Naive thymus-derived CD8-positive, alpha-beta T cell (primary cell): ENCODE measurements at regions not wholly inside any gene's neighbourhood (a gene's known extent, or its start where the extent isn't known, plus 50 kb on each side); places are given as distances from the start of the nearest gene placed in this dataset.

Source experiments
- ATAC-seq, 2 donors: fragments of 150-1000 bp; cut with Tn5 transposase in 1 of 2; sonication (Bioruptor Pico), chemical (Tn5 transposase) in 1 of 2; 1 replicate in 1 of 2; 2 replicates in 1 of 2; pipeline ENCODE4 v1.10.0; 2021; ENCODE audit warnings: mild to moderate bottlenecking in 2 of 2, moderate library complexity in 2 of 2
- POLR2A ChIA-PET: fragments of 350-600 bp; sonication (Branson Sonifier 250); formaldehyde crosslinking; loops from one replicate; lab custom pipeline; 2021; ENCODE audit warnings: antibody characterized with exemption; lab: Charles Lee
- DNase-seq, 10 donors: peaks; one replicate each; pipeline versions ENCODE4 v3.0.0 to v3.0.0-alpha.2; 2020 to 2022
- H3K27ac Mint-ChIP-seq, 10 donors: one replicate each; pipeline ENCODE4 v1.8.0; 2020 to 2022; ENCODE audit warnings: mild to moderate bottlenecking in 10 of 10, mixed read lengths in 10 of 10, moderate library complexity in 4 of 10, inconsistent platforms in 1 of 10
- H3K27me3 Mint-ChIP-seq, 5 donors: one replicate each; pipeline ENCODE4 v1.8.0; 2021 to 2022; ENCODE audit warnings: mixed read lengths in 5 of 5
- H3K36me3 Mint-ChIP-seq, 3 donors: one replicate each; pipeline ENCODE4 v1.8.0; 2020 to 2022; ENCODE audit warnings: mixed read lengths in 3 of 3, mild to moderate bottlenecking in 2 of 3, inconsistent platforms in 1 of 3
- H3K4me1 Mint-ChIP-seq, 4 donors: one replicate each; pipeline ENCODE4 v1.8.0; 2021 to 2022; ENCODE audit warnings: mixed read lengths in 4 of 4
- H3K4me3 Mint-ChIP-seq, 10 donors: one replicate each; pipeline ENCODE4 v1.8.0; 2020 to 2022; ENCODE audit warnings: mild to moderate bottlenecking in 10 of 10, mixed read lengths in 10 of 10, moderate library complexity in 6 of 10, inconsistent platforms in 1 of 10
- H3K9me3 Mint-ChIP-seq, 9 donors: one replicate each; pipeline ENCODE4 v1.8.0; 2020 to 2022; ENCODE audit warnings: mixed read lengths in 9 of 9, mild to moderate bottlenecking in 3 of 9, inconsistent platforms in 1 of 9, moderate library complexity in 1 of 9

- Mint-ChIP-seq H3K4me3 (no peak overlapping the region), H3K27ac (no peak overlapping the region), H3K36me3 (peaks cover 0 to 5% (median 0%) of the 10 kb centered on the region in 3 donors), H3K27me3 (peaks cover 0 to 3% (median 0%) of the 10 kb centered on the region in 5 donors), H3K4me1 (no peaks in the 10 kb centered on the region), H3K9me3 (peaks cover 0 to 2% (median 0%) of the 10 kb centered on the region in 9 donors)
- POLR2A ChIA-PET, result no interaction called here
- no peak for DNase-seq
- ATAC-seq, result no peak
Observed at GRCh38 chr2:40507432-40507831, 55.5 kb upstream of the SLC8A1 start.

- Mint-ChIP-seq H3K36me3 (peaks cover 0 to 5% (median 0%) of the 10 kb centered on the region in 3 donors), H3K4me1 (no peaks in the 10 kb centered on the region), H3K27ac (no peak overlapping the region), H3K4me3 (no peak overlapping the region), H3K9me3 (peaks cover 0 to 2% (median 0%) of the 10 kb centered on the region in 9 donors), H3K27me3 (no peaks in the 10 kb centered on the region)
- DNase-seq, result no peak
- ATAC-seq, result no peak
- POLR2A ChIA-PET, result no interaction called here
Observed at GRCh38 chr2:40510304-40510703, 58.4 kb upstream of the SLC8A1 start.

- H3K9me3 Mint-ChIP-seq, result peaks cover 0 to 2% (median 0%) of the 10 kb centered on the region in 9 donors
- H3K27me3 Mint-ChIP-seq, result no peaks in the 10 kb centered on the region
- ATAC-seq (no peak), DNase-seq (no peak)
- H3K36me3 Mint-ChIP-seq, result peaks cover 0 to 5% (median 0%) of the 10 kb centered on the region in 3 donors
- H3K4me3 Mint-ChIP-seq, result no peak overlapping the region
- POLR2A ChIA-PET, result no interaction called here
- H3K27ac Mint-ChIP-seq, result no peak overlapping the region
- H3K4me1 Mint-ChIP-seq, result no peaks in the 10 kb centered on the region
Observed at GRCh38 chr2:40511661-40512213, 59.8 kb upstream of the SLC8A1 start.

- H3K4me3 Mint-ChIP-seq, result no peak overlapping the region
- peaks cover 0 to 5% (median 0%) of the 10 kb centered on the region in 3 donors for H3K36me3 Mint-ChIP-seq
- DNase-seq (no peak), ATAC-seq (no peak)
- H3K4me1 Mint-ChIP-seq, result no peaks in the 10 kb centered on the region
- POLR2A ChIA-PET, result no interaction called here
- H3K27ac Mint-ChIP-seq, result no peak overlapping the region
- no peaks in the 10 kb centered on the region for H3K27me3 Mint-ChIP-seq
- peaks cover 0 to 3% (median 0%) of the 10 kb centered on the region in 9 donors for H3K9me3 Mint-ChIP-seq
Observed at GRCh38 chr2:40512256-40512655, 60.4 kb upstream of the SLC8A1 start.

GRCh38 chr2:40513201-40513600 lies 61.3 kb upstream of the SLC8A1 start:
- no peak for DNase-seq
- H3K36me3 Mint-ChIP-seq, result peaks cover 0 to 5% (median 0%) of the 10 kb centered on the region in 3 donors
- no peak overlapping the region for H3K4me3 Mint-ChIP-seq
- POLR2A ChIA-PET, result no interaction called here
- H3K27ac Mint-ChIP-seq, result no peak overlapping the region
- peaks cover 0 to 5% (median 0%) of the 10 kb centered on the region in 9 donors for H3K9me3 Mint-ChIP-seq
- no peaks in the 10 kb centered on the region for H3K4me1 Mint-ChIP-seq
- no peaks in the 10 kb centered on the region for H3K27me3 Mint-ChIP-seq
- ATAC-seq, result no peak

- H3K27ac Mint-ChIP-seq, result no peak overlapping the region
- no peak overlapping the region for H3K4me3 Mint-ChIP-seq
- ATAC-seq (no peak), DNase-seq (no peak)
- H3K4me1 Mint-ChIP-seq, result no peaks in the 10 kb centered on the region
- H3K9me3 Mint-ChIP-seq, result peaks cover 0 to 3% (median 0%) of the 10 kb centered on the region in 9 donors
- peaks cover 0 to 3% (median 0%) of the 10 kb centered on the region in 3 donors for H3K36me3 Mint-ChIP-seq
- no peaks in the 10 kb centered on the region for H3K27me3 Mint-ChIP-seq
- POLR2A ChIA-PET, result no interaction called here
Observed at GRCh38 chr2:40516604-40517003, 64.7 kb upstream of the SLC8A1 start.

GRCh38 chr2:40528564-40528963 lies 76.7 kb upstream of the SLC8A1 start:
- POLR2A ChIA-PET, result no interaction called here
- H3K4me3 Mint-ChIP-seq, result no peak overlapping the region
- no peaks in the 10 kb centered on the region for H3K4me1 Mint-ChIP-seq
- peaks cover 0 to 5% (median 0%) of the 10 kb centered on the region in 3 donors for H3K36me3 Mint-ChIP-seq
- no peaks in the 10 kb centered on the region for H3K27me3 Mint-ChIP-seq
- no peak for ATAC-seq
- no peak for DNase-seq
- H3K9me3 Mint-ChIP-seq, result peaks cover 0 to 16% (median 4%) of the 10 kb centered on the region in 9 donors
- no peak overlapping the region for H3K27ac Mint-ChIP-seq

- Mint-ChIP-seq H3K36me3 (peaks cover 0 to 5% (median 0%) of the 10 kb centered on the region in 3 donors), H3K27ac (no peak overlapping the region), H3K4me3 (no peak overlapping the region), H3K4me1 (peaks cover 0 to 4% (median 0%) of the 10 kb centered on the region in 4 donors), H3K9me3 (peaks cover 0 to 10% (median 4%) of the 10 kb centered on the region in 9 donors), H3K27me3 (no peaks in the 10 kb centered on the region)
- DNase-seq, result no peak
- no peak for ATAC-seq
- POLR2A ChIA-PET, result no interaction called here
Observed at GRCh38 chr2:40531359-40531758, 79.5 kb upstream of the SLC8A1 start.

- Mint-ChIP-seq H3K9me3 (peaks cover 0 to 5% (median 0%) of the 10 kb centered on the region in 9 donors), H3K4me3 (no peak overlapping the region), H3K27me3 (no peaks in the 10 kb centered on the region), H3K27ac (no peak overlapping the region), H3K36me3 (no peaks in the 10 kb centered on the region), H3K4me1 (peaks cover 0 to 4% (median 0%) of the 10 kb centered on the region in 4 donors)
- DNase-seq (no peak), ATAC-seq (no peak)
- POLR2A ChIA-PET, result no interaction called here
Observed at GRCh38 chr2:40534528-40534927, 82.6 kb upstream of the SLC8A1 start.

- Mint-ChIP-seq H3K27ac (no peak overlapping the region), H3K4me3 (no peak overlapping the region), H3K9me3 (peaks cover 0 to 2% (median 0%) of the 10 kb centered on the region in 9 donors), H3K4me1 (peaks cover 0 to 4% (median 0%) of the 10 kb centered on the region in 4 donors), H3K27me3 (no peaks in the 10 kb centered on the region), H3K36me3 (no peaks in the 10 kb centered on the region)
- DNase-seq (no peak), ATAC-seq (no peak)
- POLR2A ChIA-PET, result no interaction called here
Observed at GRCh38 chr2:40535972-40536371, 84.1 kb upstream of the SLC8A1 start.

GRCh38 chr2:40540026-40540425 lies 88.1 kb upstream of the SLC8A1 start:
- Mint-ChIP-seq H3K27me3 (no peaks in the 10 kb centered on the region), H3K36me3 (no peaks in the 10 kb centered on the region), H3K9me3 (peaks cover 0 to 2% (median 0%) of the 10 kb centered on the region in 9 donors), H3K27ac (no peak overlapping the region), H3K4me1 (no peaks in the 10 kb centered on the region), H3K4me3 (no peak overlapping the region)
- POLR2A ChIA-PET, result no interaction called here
- DNase-seq, result no peak
- ATAC-seq, result no peak

- POLR2A ChIA-PET, result no interaction called here
- ATAC-seq, result no peak
- DNase-seq, result no peak
- peaks cover 0 to 4% (median 0%) of the 10 kb centered on the region in 9 donors for H3K9me3 Mint-ChIP-seq
- no peak overlapping the region for H3K4me3 Mint-ChIP-seq
- no peaks in the 10 kb centered on the region for H3K4me1 Mint-ChIP-seq
- no peaks in the 10 kb centered on the region for H3K36me3 Mint-ChIP-seq
- no peaks in the 10 kb centered on the region for H3K27me3 Mint-ChIP-seq
- H3K27ac Mint-ChIP-seq, result no peak overlapping the region
Observed at GRCh38 chr2:40543381-40543780, 91.5 kb upstream of the SLC8A1 start.

- Mint-ChIP-seq H3K9me3 (peaks cover 0 to 4% (median 0%) of the 10 kb centered on the region in 9 donors), H3K27me3 (no peaks in the 10 kb centered on the region), H3K36me3 (no peaks in the 10 kb centered on the region), H3K4me1 (no peaks in the 10 kb centered on the region), H3K4me3 (no peak overlapping the region), H3K27ac (no peak overlapping the region)
- ATAC-seq (no peak), DNase-seq (no peak)
- POLR2A ChIA-PET, result no interaction called here
Observed at GRCh38 chr2:40544072-40544471, 92.2 kb upstream of the SLC8A1 start.

GRCh38 chr2:40545645-40546044 lies 93.8 kb upstream of the SLC8A1 start:
- H3K36me3 Mint-ChIP-seq, result no peaks in the 10 kb centered on the region

More at GRCh38 chr2:40545645-40546044, 93.8 kb upstream of the SLC8A1 start:
- POLR2A ChIA-PET, result no interaction called here
- DNase-seq, result no peak
- no peaks in the 10 kb centered on the region for H3K4me1 Mint-ChIP-seq
- H3K27me3 Mint-ChIP-seq, result peaks cover 0 to 2% (median 0%) of the 10 kb centered on the region in 5 donors
- no peak overlapping the region for H3K27ac Mint-ChIP-seq
- H3K4me3 Mint-ChIP-seq, result no peak overlapping the region
- no peak for ATAC-seq
- peaks cover 0 to 4% (median 0%) of the 10 kb centered on the region in 9 donors for H3K9me3 Mint-ChIP-seq
